Esophagus squamous epithelium (tissue), 5 donors: ENCODE measurements at regions not wholly inside any gene's neighbourhood (a gene's known extent, or its start where the extent isn't known, plus 50 kb on each side); places are given as distances from the start of the nearest gene placed in this dataset.

Source experiments
- DNase-seq: peaks from one replicate; lab custom pipeline; 2025; lab: John Stamatoyannopoulos, UW
- H3K27ac ChIP-seq, 4 donors: fragments of 200-600 bp; sonication (generic); one replicate each; pipeline ENCODE4 v1.5.1; 2016 to 2019; ENCODE audit warnings: mild to moderate bottlenecking in 1 of 4
- H3K27me3 ChIP-seq, 4 donors: fragments of 200-600 bp; sonication (generic); 1 replicate in 3 of 4; 2 replicates in 1 of 4; pipeline versions ENCODE4 v1.5.1 to v1.6.0; 2017 to 2021; ENCODE audit warnings: antibody characterized with exemption in 1 of 4
- H3K36me3 ChIP-seq, 3 donors: fragments of 200-600 bp; sonication (generic); one replicate each; pipeline ENCODE4 v1.5.1; 2016 to 2019
- H3K4me1 ChIP-seq, 3 donors: fragments of 200-600 bp; sonication (generic); one replicate each; pipeline ENCODE4 v1.5.1; 2017 to 2019
- H3K4me3 ChIP-seq, 4 donors: fragments of 200-600 bp; sonication (generic); 1 replicate in 3 of 4; 2 replicates in 1 of 4; pipeline ENCODE4 v1.5.1; 2016 to 2019; ENCODE audit warnings: mild to moderate bottlenecking in 2 of 4, moderate library complexity in 1 of 4
- H3K9me3 ChIP-seq, 3 donors: fragments of 200-600 bp; sonication (generic); one replicate each; pipeline ENCODE4 v1.5.1; 2016 to 2019
- CTCF ChIP-seq, 6 experiments: fragments of 450-650 bp in 4 of 6; fragments of 200-600 bp in 2 of 6; sonication (generic) in 2 of 6; IDR thresholded peaks; one replicate each; pipeline ENCODE4 v1.5.1; 2016 to 2019; ENCODE audit warnings: antibody characterized with exemption in 6 of 6, mild to moderate bottlenecking in 4 of 6, moderate library complexity in 4 of 6
- POLR2A ChIP-seq, 4 donors: fragments of 450-650 bp; IDR thresholded peaks; one replicate each; pipeline ENCODE4 v1.6.1; 2017; ENCODE audit warnings: antibody characterized with exemption in 4 of 4, mild to moderate bottlenecking in 4 of 4, moderate library complexity in 3 of 4
- WGBS, 2 donors: methylation state at CpG; one replicate each; pipeline ENCODE4 v1.1.5; 2018; 5-methylcytosine and 5-hydroxymethylcytosine counted together
- intact Hi-C: fragments of 100-400 bp; cut with DNase I; formaldehyde crosslinking; loops from one replicate; pipeline ENCODE4 v1.15.0; 2022
- donor health status: DM: yes; HTN: yes; CAD: no.

GRCh38 chr17:70266394-70266793, 97.1 kb downstream of the KCNJ2 start:
- H3K9me3 ChIP-seq: no peaks in the 10 kb centered on the region
- no peaks in the 10 kb centered on the region for H3K27me3 ChIP-seq
- H3K4me1 ChIP-seq: no peaks in the 10 kb centered on the region
- intact Hi-C loops: no loop called here
- no peaks in the 10 kb centered on the region for H3K36me3 ChIP-seq
- 81 to 85% methylated on average over 2 of the region's 2 CpGs for WGBS, 2 donors
- DNase-seq: no peak
- no peak overlapping the region for H3K27ac ChIP-seq
- no peak overlapping the region for H3K4me3 ChIP-seq
- no peak for TF ChIP-seq CTCF (IDR thresholded peaks at IDR 0.05)
- TF ChIP-seq POLR2A (IDR thresholded peaks at IDR 0.05): no peak

GRCh38 chr17:70268383-70268782, 99.1 kb downstream of the KCNJ2 start:
- no peaks in the 10 kb centered on the region for H3K4me1 ChIP-seq
- WGBS, 2 donors: 90 to 94% methylated on average over 1 of the region's 1 CpG
- no peak for TF ChIP-seq POLR2A (IDR thresholded peaks at IDR 0.05)
- TF ChIP-seq CTCF (IDR thresholded peaks at IDR 0.05): no peak
- no peaks in the 10 kb centered on the region for H3K9me3 ChIP-seq
- no peak for DNase-seq
- intact Hi-C loops: no loop called here
- H3K27ac ChIP-seq: no peak overlapping the region
- no peak overlapping the region for H3K4me3 ChIP-seq
- no peaks in the 10 kb centered on the region for H3K36me3 ChIP-seq
- no peaks in the 10 kb centered on the region for H3K27me3 ChIP-seq

GRCh38 chr17:70270554-70270953, 101.2 kb downstream of the KCNJ2 start:
- TF ChIP-seq CTCF (IDR thresholded peaks at IDR 0.05): no peak
- no peak for TF ChIP-seq POLR2A (IDR thresholded peaks at IDR 0.05)
- 66 to 80% methylated on average over 7 of the region's 7 CpGs for WGBS, 2 donors
- intact Hi-C loops: no loop called here

GRCh38 chr17:70271200-70271599, 101.9 kb downstream of the KCNJ2 start:
- no peak overlapping the region for H3K27ac ChIP-seq
- 64 to 97% methylated on average over 3 of the region's 3 CpGs for WGBS, 2 donors
- intact Hi-C loops: no loop called here
- no peaks in the 10 kb centered on the region for H3K4me1 ChIP-seq
- no peaks in the 10 kb centered on the region for H3K27me3 ChIP-seq
- H3K4me3 ChIP-seq: no peak overlapping the region
- H3K36me3 ChIP-seq: no peaks in the 10 kb centered on the region
- DNase-seq: no peak
- no peaks in the 10 kb centered on the region for H3K9me3 ChIP-seq
- TF ChIP-seq POLR2A (IDR thresholded peaks at IDR 0.05): no peak
- TF ChIP-seq CTCF (IDR thresholded peaks at IDR 0.05): no peak

More at GRCh38 chr17:70270554-70270953, 101.2 kb downstream of the KCNJ2 start:
- Histone ChIP-seq H3K27ac (no peak overlapping the region), H3K36me3 (no peaks in the 10 kb centered on the region), H3K9me3 (no peaks in the 10 kb centered on the region), H3K4me1 (no peaks in the 10 kb centered on the region), H3K27me3 (no peaks in the 10 kb centered on the region), H3K4me3 (no peak overlapping the region)
- no peak for DNase-seq

GRCh38 chr17:70271672-70272071, 102.3 kb downstream of the KCNJ2 start:
- no peaks in the 10 kb centered on the region for H3K4me1 ChIP-seq
- WGBS, 2 donors: 55 to 80% methylated on average over 3 of the region's 3 CpGs
- no peak for TF ChIP-seq CTCF (IDR thresholded peaks at IDR 0.05)
- TF ChIP-seq POLR2A (IDR thresholded peaks at IDR 0.05): no peak
- H3K36me3 ChIP-seq: no peaks in the 10 kb centered on the region
- DNase-seq: no peak
- H3K4me3 ChIP-seq: no peak overlapping the region
- H3K9me3 ChIP-seq: no peaks in the 10 kb centered on the region
- H3K27ac ChIP-seq: no peak overlapping the region
- H3K27me3 ChIP-seq: no peaks in the 10 kb centered on the region
- intact Hi-C loops: no loop called here
